Natural killer cell (primary cell): ENCODE measurements at regions not wholly inside any gene's neighbourhood (a gene's known extent, or its start where the extent isn't known, plus 50 kb on each side); places are given as distances from the start of the nearest gene placed in this dataset.

ENCODE experiments used
- ATAC-seq, 3 donors: fragments of 150-1000 bp in 2 of 3; fragments of 200-7000 bp in 1 of 3; cut with Tn5 transposase; 1 replicate in 1 of 3; 2 replicates in 2 of 3; pipeline ENCODE4 v1.10.0; 2021; ENCODE audit warnings: mild to moderate bottlenecking in 2 of 3, moderate library complexity in 2 of 3
- DNase-seq, 2 donors: peaks; one replicate each; pipeline versions ENCODE4 v3.0.0 to v3.0.0-alpha.2; 2013 to 2021; ENCODE audit warnings: mixed read lengths in 1 of 2
- H3K27ac ChIP-seq: one replicate; pipeline ENCODE4 v1.5.1; 2013; ENCODE audit warnings: mild to moderate bottlenecking, low read length
- H3K27me3 ChIP-seq: one replicate; pipeline ENCODE4 v1.6.1; 2013; ENCODE audit warnings: low read length; ENCODE audit not compliant: control insufficient read depth, insufficient read depth
- H3K36me3 ChIP-seq: one replicate; pipeline ENCODE4 v1.6.1; 2013; ENCODE audit warnings: low read length; ENCODE audit not compliant: control insufficient read depth, insufficient read depth
- H3K4me1 ChIP-seq: one replicate; pipeline ENCODE4 v1.6.1; 2013; ENCODE audit warnings: low read length; ENCODE audit not compliant: control insufficient read depth, insufficient read depth
- H3K4me3 ChIP-seq: one replicate; pipeline ENCODE4 v1.5.1; 2013; ENCODE audit warnings: low read length
- H3K9me3 ChIP-seq: one replicate; pipeline ENCODE4 v1.6.1; 2013; ENCODE audit warnings: low read length; ENCODE audit not compliant: control insufficient read depth, insufficient read depth
- H3K27ac Mint-ChIP-seq, 2 donors: one replicate each; pipeline ENCODE4 v1.8.0; 2022; ENCODE audit warnings: mild to moderate bottlenecking in 2 of 2, mixed read lengths in 2 of 2, moderate library complexity in 1 of 2
- H3K27me3 Mint-ChIP-seq, 2 donors: one replicate each; pipeline ENCODE4 v1.8.0; 2022; ENCODE audit warnings: low read depth in 2 of 2, mixed read lengths in 2 of 2
- H3K36me3 Mint-ChIP-seq: one replicate; pipeline ENCODE4 v1.8.0; 2022; ENCODE audit warnings: mixed read lengths
- H3K4me1 Mint-ChIP-seq, 2 donors: one replicate each; pipeline ENCODE4 v1.8.0; 2022; ENCODE audit warnings: mixed read lengths in 2 of 2
- H3K4me3 Mint-ChIP-seq: one replicate; pipeline ENCODE4 v1.8.0; 2022; ENCODE audit warnings: mild to moderate bottlenecking, moderate library complexity, mixed read lengths
- H3K9me3 Mint-ChIP-seq, 2 donors: one replicate each; pipeline ENCODE4 v1.8.0; 2022; ENCODE audit warnings: mixed read lengths in 2 of 2
- WGBS: methylation state at CpG from one replicate; pipeline ENCODE4 v1.1.7; 2013; ENCODE audit warnings: missing lambda C conversion rate; ENCODE audit not compliant: insufficient coverage; 5-methylcytosine and 5-hydroxymethylcytosine counted together
- intact Hi-C: fragments of 100-400 bp; cut with micrococcal nuclease; formaldehyde crosslinking; loops from one replicate; pipeline ENCODE4 v1.14.2; 2022
- TF ChIP-seq, protein P1 (sequence below): fragments of 200-600 bp; IDR thresholded peaks from one replicate; pipeline ENCODE4 v1.8.0; 2022; ENCODE audit warnings: antibody characterized with exemption

GRCh38 chr2:236841389-236841788 lies 244.3 kb upstream of the COPS8 start:
- DNase-seq (no peak), ATAC-seq (no peak)
- Histone ChIP-seq H3K4me3 (no peak overlapping the region), H3K27ac (no peak overlapping the region), H3K4me1 (no peaks in the 10 kb centered on the region), H3K27me3 (peaks cover 2% of the 10 kb centered on the region), H3K9me3 (no peaks in the 10 kb centered on the region), H3K36me3 (no peaks in the 10 kb centered on the region)
- Mint-ChIP-seq H3K36me3 (no peaks in the 10 kb centered on the region), H3K27me3 (peaks cover 21 to 28% of the 10 kb centered on the region in 2 donors), H3K27ac (no peak overlapping the region), H3K4me3 (no peak overlapping the region), H3K4me1 (no peaks in the 10 kb centered on the region), H3K9me3 (no peaks in the 10 kb centered on the region)
- intact Hi-C loops, result no loop called here
- TF ChIP-seq, protein P1, sequence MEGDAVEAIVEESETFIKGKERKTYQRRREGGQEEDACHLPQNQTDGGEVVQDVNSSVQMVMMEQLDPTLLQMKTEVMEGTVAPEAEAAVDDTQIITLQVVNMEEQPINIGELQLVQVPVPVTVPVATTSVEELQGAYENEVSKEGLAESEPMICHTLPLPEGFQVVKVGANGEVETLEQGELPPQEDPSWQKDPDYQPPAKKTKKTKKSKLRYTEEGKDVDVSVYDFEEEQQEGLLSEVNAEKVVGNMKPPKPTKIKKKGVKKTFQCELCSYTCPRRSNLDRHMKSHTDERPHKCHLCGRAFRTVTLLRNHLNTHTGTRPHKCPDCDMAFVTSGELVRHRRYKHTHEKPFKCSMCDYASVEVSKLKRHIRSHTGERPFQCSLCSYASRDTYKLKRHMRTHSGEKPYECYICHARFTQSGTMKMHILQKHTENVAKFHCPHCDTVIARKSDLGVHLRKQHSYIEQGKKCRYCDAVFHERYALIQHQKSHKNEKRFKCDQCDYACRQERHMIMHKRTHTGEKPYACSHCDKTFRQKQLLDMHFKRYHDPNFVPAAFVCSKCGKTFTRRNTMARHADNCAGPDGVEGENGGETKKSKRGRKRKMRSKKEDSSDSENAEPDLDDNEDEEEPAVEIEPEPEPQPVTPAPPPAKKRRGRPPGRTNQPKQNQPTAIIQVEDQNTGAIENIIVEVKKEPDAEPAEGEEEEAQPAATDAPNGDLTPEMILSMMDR, result no peak
- 93% methylated on average over 7 of the region's 7 CpGs for WGBS

GRCh38 chr2:236843161-236843968 lies 242.3 kb upstream of the COPS8 start:
- Mint-ChIP-seq H3K36me3 (no peaks in the 10 kb centered on the region), H3K27ac (no peak overlapping the region), H3K4me3 (no peak overlapping the region), H3K9me3 (no peaks in the 10 kb centered on the region), H3K27me3 (peaks cover 24% of the 10 kb centered on the region in 2 donors), H3K4me1 (no peaks in the 10 kb centered on the region)
- H3K4me1 ChIP-seq, result no peaks in the 10 kb centered on the region
- H3K9me3 ChIP-seq, result no peaks in the 10 kb centered on the region
- H3K36me3 ChIP-seq, result no peaks in the 10 kb centered on the region
- H3K4me3 ChIP-seq, result no peak overlapping the region
- H3K27me3 ChIP-seq, result peaks cover 2% of the 10 kb centered on the region
- no peak overlapping the region for H3K27ac ChIP-seq
- DNase-seq (no peak), ATAC-seq (no peak)
- intact Hi-C loops, result no loop called here
- WGBS, result 92% methylated on average over 11 of the region's 11 CpGs
- TF ChIP-seq, protein P1, result no peak

DNA sequence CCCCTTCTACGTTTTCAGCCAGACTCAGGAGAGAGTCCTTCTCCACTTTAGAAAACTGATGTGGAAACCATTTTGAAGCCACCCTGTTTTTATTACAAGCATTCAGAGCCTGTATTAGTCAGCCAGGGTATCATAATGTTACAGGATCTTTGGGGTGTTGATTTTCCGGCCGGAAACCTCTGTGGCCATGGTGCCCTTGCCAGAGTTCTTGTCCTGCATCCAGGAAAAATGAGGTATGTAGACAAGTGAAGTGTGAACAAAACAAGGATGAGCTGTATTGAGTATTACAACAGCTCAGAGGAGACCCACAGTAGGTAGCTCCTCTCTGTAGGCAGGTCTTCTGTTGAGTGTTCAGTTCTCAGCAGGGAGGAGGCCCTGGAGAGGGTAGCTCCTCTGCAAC lies 241.0 kb upstream of the COPS8 start:
- no peak for ATAC-seq
- H3K9me3 ChIP-seq, result no peaks in the 10 kb centered on the region
- no peak for DNase-seq
- H3K27me3 ChIP-seq, result peaks cover 2% of the 10 kb centered on the region
- Mint-ChIP-seq H3K36me3 (no peaks in the 10 kb centered on the region), H3K9me3 (no peaks in the 10 kb centered on the region), H3K27me3 (peaks cover 27% of the 10 kb centered on the region in 2 donors), H3K4me1 (no peaks in the 10 kb centered on the region), H3K27ac (no peak overlapping the region), H3K4me3 (no peak overlapping the region)
- no peaks in the 10 kb centered on the region for H3K4me1 ChIP-seq
- WGBS, result 77% methylated on average over 3 of the region's 3 CpGs
- H3K27ac ChIP-seq, result no peak overlapping the region
- intact Hi-C loops, result no loop called here
- TF ChIP-seq, protein P1, result no peak
- no peaks in the 10 kb centered on the region for H3K36me3 ChIP-seq
- H3K4me3 ChIP-seq, result no peak overlapping the region

DNA sequence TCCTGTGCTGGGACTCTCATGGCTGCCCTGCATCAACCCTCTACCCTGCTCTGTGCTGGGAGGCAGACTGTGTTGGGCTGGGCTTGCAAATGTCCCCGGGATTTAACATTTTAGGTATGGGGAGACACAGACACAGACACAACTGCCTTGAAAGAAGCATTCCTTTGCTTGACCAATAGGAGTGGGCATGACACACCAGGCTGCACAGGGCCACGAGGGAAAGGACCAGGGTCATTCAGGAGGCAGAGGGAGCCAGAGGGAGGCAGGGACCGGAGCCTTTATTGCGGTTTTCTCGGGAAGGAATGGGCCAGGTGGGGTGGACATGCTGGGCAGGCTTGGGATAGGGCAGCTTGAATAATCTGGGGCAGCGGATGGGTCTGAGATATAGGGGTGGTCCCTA lies 238.7 kb upstream of the COPS8 start:
- H3K4me1 ChIP-seq, result no peaks in the 10 kb centered on the region
- WGBS, result 76% methylated on average over 5 of the region's 6 CpGs
- no peaks in the 10 kb centered on the region for H3K36me3 ChIP-seq
- Mint-ChIP-seq H3K27ac (no peak overlapping the region), H3K4me1 (no peaks in the 10 kb centered on the region), H3K27me3 (peaks cover 21 to 27% of the 10 kb centered on the region in 2 donors), H3K4me3 (no peak overlapping the region), H3K9me3 (no peaks in the 10 kb centered on the region), H3K36me3 (no peaks in the 10 kb centered on the region)
- H3K27me3 ChIP-seq, result no peaks in the 10 kb centered on the region
- TF ChIP-seq, protein P1, result no peak
- intact Hi-C loops, result no loop called here
- ATAC-seq (no peak), DNase-seq (no peak)
- H3K4me3 ChIP-seq, result no peak overlapping the region
- H3K9me3 ChIP-seq, result no peaks in the 10 kb centered on the region
- H3K27ac ChIP-seq, result no peak overlapping the region
